Adrenal gland (tissue), 5 donors: ENCODE measurements at regions not wholly inside any gene's neighbourhood (a gene's known extent, or its start where the extent isn't known, plus 50 kb on each side); places are given as distances from the start of the nearest gene placed in this dataset.

ENCODE experiments used
- POLR2A ChIP-seq, 2 donors: fragments of 450-650 bp; IDR thresholded peaks; one replicate each; pipeline ENCODE4 v1.6.1; 2017; ENCODE audit warnings: antibody characterized with exemption in 2 of 2, mild to moderate bottlenecking in 2 of 2, moderate library complexity in 1 of 2
- TF ChIP-seq, protein P1 (sequence below), 6 experiments: fragments of 450-650 bp in 4 of 6; fragments of 200-600 bp in 2 of 6; sonication (generic) in 1 of 6; IDR thresholded peaks; 1 replicate in 5 of 6; 2 replicates in 1 of 6; pipeline versions ENCODE4 v1.5.1 to v1.8.0; 2016 to 2021; ENCODE audit warnings: antibody characterized with exemption in 6 of 6, mild to moderate bottlenecking in 2 of 6, moderate library complexity in 1 of 6
- donor health status: DM: no; HTN: no; CAD: no.

DNA sequence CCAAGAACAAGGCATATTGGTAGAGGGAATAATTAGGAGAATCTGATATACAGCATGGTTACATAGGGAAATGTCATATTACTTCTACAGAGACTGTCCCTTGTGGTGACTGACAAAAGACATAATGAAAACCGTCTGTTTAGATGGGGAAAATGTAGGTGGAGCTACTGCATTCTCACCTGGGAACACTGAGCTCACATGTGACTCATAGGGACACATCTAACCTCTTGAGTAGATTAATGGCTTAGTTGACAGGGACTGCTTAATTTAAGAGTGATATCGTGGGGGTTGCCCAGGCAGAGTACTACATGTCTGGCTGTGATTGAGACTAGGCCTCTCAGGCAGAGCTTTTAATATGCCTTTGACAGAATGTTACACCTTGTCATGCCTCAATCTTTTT, 235.3 kb upstream of the ZFP64 start:
- TF ChIP-seq, protein P1, sequence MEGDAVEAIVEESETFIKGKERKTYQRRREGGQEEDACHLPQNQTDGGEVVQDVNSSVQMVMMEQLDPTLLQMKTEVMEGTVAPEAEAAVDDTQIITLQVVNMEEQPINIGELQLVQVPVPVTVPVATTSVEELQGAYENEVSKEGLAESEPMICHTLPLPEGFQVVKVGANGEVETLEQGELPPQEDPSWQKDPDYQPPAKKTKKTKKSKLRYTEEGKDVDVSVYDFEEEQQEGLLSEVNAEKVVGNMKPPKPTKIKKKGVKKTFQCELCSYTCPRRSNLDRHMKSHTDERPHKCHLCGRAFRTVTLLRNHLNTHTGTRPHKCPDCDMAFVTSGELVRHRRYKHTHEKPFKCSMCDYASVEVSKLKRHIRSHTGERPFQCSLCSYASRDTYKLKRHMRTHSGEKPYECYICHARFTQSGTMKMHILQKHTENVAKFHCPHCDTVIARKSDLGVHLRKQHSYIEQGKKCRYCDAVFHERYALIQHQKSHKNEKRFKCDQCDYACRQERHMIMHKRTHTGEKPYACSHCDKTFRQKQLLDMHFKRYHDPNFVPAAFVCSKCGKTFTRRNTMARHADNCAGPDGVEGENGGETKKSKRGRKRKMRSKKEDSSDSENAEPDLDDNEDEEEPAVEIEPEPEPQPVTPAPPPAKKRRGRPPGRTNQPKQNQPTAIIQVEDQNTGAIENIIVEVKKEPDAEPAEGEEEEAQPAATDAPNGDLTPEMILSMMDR (IDR thresholded peaks at IDR 0.05) = no peak
- TF ChIP-seq POLR2A (IDR thresholded peaks at IDR 0.05) = no peak
